ENCODE measurements at regions not wholly inside any gene's neighbourhood (a gene's known extent, or its start where the extent isn't known, plus 50 kb on each side); places are given as distances from the start of the nearest gene placed in this dataset.

GRCh38 chr15:72887376-72887775 is 103.8 kb upstream of the ADPGK start:
- TF ChIP-seq POLR2A (IDR thresholded peaks at IDR 0.05) (no peak), CTCF (IDR thresholded peaks at IDR 0.05) (no peak)

Data from body of pancreas (tissue), 4 donors.